H1 (cell line): ENCODE measurements at regions not wholly inside any gene's neighbourhood (a gene's known extent, or its start where the extent isn't known, plus 50 kb on each side); places are given as distances from the start of the nearest gene placed in this dataset.

Experiments used
- CTCF ChIA-PET: fragments of 300-600 bp; sonication (Branson Sonifier 250); formaldehyde crosslinking; loops from one replicate; lab custom pipeline; 2021; ENCODE audit not compliant: partially characterized antibody; lab: Charles Lee
- POLR2A ChIA-PET: fragments of 300-600 bp; sonication (Branson Sonifier 250); formaldehyde crosslinking; loops from one replicate; lab custom pipeline; 2021; ENCODE audit warnings: inconsistent platforms; ENCODE audit not compliant: partially characterized antibody; lab: Charles Lee
- DNase-seq, 2 experiments: peaks; one replicate each; pipeline versions ENCODE4 v3.0.0 to v3.0.0-alpha.2; 2010 to 2022; ENCODE audit warnings: low spot score in 2 of 2, low read depth in 1 of 2, mixed read lengths in 1 of 2
- FAIRE-seq: peaks from 2 replicates; lab custom pipeline; 2011; peaks lifted over from hg19 to GRCh38; lab: Jason Lieb, UNC
- H2AFZ ChIP-seq: 2 replicates; pipeline ENCODE4 v1.8.1; 2012; ENCODE audit warnings: low read length, inconsistent platforms
- H2AK5ac ChIP-seq: 2 replicates; pipeline ENCODE4 v1.6.1; 2013; ENCODE audit warnings: low read depth, low read length
- H2BK120ac ChIP-seq: replicated peaks from 2 replicates; pipeline ENCODE3; 2013; ENCODE audit warnings: low read depth, low read length, inconsistent platforms
- H2BK12ac ChIP-seq: 2 replicates; pipeline ENCODE4 v1.6.1; 2013; ENCODE audit warnings: low read depth, low read length
- H2BK15ac ChIP-seq: 2 replicates; pipeline ENCODE4 v1.6.1; 2013; ENCODE audit warnings: low read length
- H2BK20ac ChIP-seq: 2 replicates; pipeline ENCODE4 v1.6.1; 2013; ENCODE audit warnings: low read length
- H2BK5ac ChIP-seq: 2 replicates; pipeline ENCODE4 v1.6.1; 2013; ENCODE audit warnings: low read depth, low read length
- H3K14ac ChIP-seq: 2 replicates; pipeline ENCODE4 v1.6.1; 2013; ENCODE audit warnings: inconsistent platforms; ENCODE audit not compliant: insufficient read length
- H3K18ac ChIP-seq: 2 replicates; pipeline ENCODE4 v1.6.1; 2013; ENCODE audit warnings: low read length; ENCODE audit errors: extremely low read depth
- H3K23ac ChIP-seq: 2 replicates; pipeline ENCODE4 v1.6.1; 2013; ENCODE audit warnings: inconsistent platforms; ENCODE audit not compliant: insufficient read length
- H3K23me2 ChIP-seq: 2 replicates; pipeline ENCODE4 v1.6.1; 2013; ENCODE audit warnings: low read depth, low read length
- H3K27ac ChIP-seq: 2 replicates; pipeline ENCODE4 v1.6.1; 2011; ENCODE audit warnings: low read depth, low read length, inconsistent platforms
- H3K27me3 ChIP-seq, 4 experiments: replicated peaks in 1 of 4; 1 replicate in 1 of 4; 2 replicates in 3 of 4; pipeline versions ENCODE4 v1.6.1 to v1.8.1; 2011 to 2013; ENCODE audit warnings: low read length in 3 of 4, mild to moderate bottlenecking in 3 of 4, inconsistent platforms in 2 of 4, mixed read lengths in 2 of 4, moderate library complexity in 1 of 4; ENCODE audit not compliant: control insufficient read depth in 3 of 4, insufficient read depth in 3 of 4; ENCODE audit errors: extremely low read depth in 1 of 4
- H3K36me3 ChIP-seq, 4 experiments: 2 replicates each; pipeline versions ENCODE4 v1.6.1 to v1.8.1; 2011 to 2013; ENCODE audit warnings: mild to moderate bottlenecking in 4 of 4, low read length in 3 of 4, moderate library complexity in 2 of 4, control low read depth in 1 of 4, inconsistent platforms in 1 of 4; ENCODE audit not compliant: insufficient read depth in 4 of 4, control insufficient read depth in 2 of 4
- H3K4ac ChIP-seq: replicated peaks from 2 replicates; pipeline ENCODE3; 2013; ENCODE audit warnings: low read length, low read depth, mixed read lengths, inconsistent platforms; ENCODE audit not compliant: insufficient read length
- H3K4me1 ChIP-seq, 4 experiments: replicated peaks in 1 of 4; 1 replicate in 1 of 4; 2 replicates in 3 of 4; pipeline versions ENCODE4 v1.6.1 to v1.8.1; 2011 to 2013; ENCODE audit warnings: low read length in 3 of 4, inconsistent platforms in 2 of 4, mixed read lengths in 1 of 4; ENCODE audit not compliant: insufficient read depth in 4 of 4, control insufficient read depth in 3 of 4
- H3K4me2 ChIP-seq, 2 experiments: 2 replicates each; pipeline versions ENCODE4 v1.6.1 to v1.8.1; 2011 to 2013; ENCODE audit warnings: low read depth in 2 of 2, low read length in 2 of 2, control low read depth in 1 of 2, inconsistent platforms in 1 of 2, mild to moderate bottlenecking in 1 of 2; ENCODE audit not compliant: insufficient read depth in 1 of 2
- H3K4me3 ChIP-seq, 4 experiments: fragments of 200-600, 300-600 bp in 1 of 4; sonication (generic), shearing (Covaris generic), sonication (Bioruptor Twin) in 1 of 4; 2 replicates each; pipeline versions ENCODE4 v1.5.1 to v1.8.1; 2011 to 2016; ENCODE audit warnings: low read length in 4 of 4, low read depth in 3 of 4, control low read depth in 2 of 4, inconsistent platforms in 2 of 4, mild to moderate bottlenecking in 2 of 4, mixed read lengths in 1 of 4, moderate library complexity in 1 of 4; ENCODE audit not compliant: insufficient read depth in 2 of 4; ENCODE audit errors: extremely low read depth in 1 of 4
- H3K56ac ChIP-seq: replicated peaks from 2 replicates; pipeline ENCODE3; 2013; ENCODE audit warnings: low read depth, mild to moderate bottlenecking, mixed read lengths, low read length, inconsistent platforms; ENCODE audit not compliant: insufficient read length
- H3K79me1 ChIP-seq: 2 replicates; pipeline ENCODE4 v1.6.1; 2013; ENCODE audit warnings: low read depth, low read length, control low read depth
- H3K79me2 ChIP-seq, 2 experiments: 2 replicates each; pipeline versions ENCODE4 v1.6.1 to v1.8.1; 2012 to 2013; ENCODE audit warnings: low read length in 2 of 2, mild to moderate bottlenecking in 2 of 2, inconsistent platforms in 1 of 2; ENCODE audit not compliant: insufficient read depth in 2 of 2, control insufficient read depth in 1 of 2
- H3K9ac ChIP-seq, 4 experiments: replicated peaks in 1 of 4; 1 replicate in 1 of 4; 2 replicates in 3 of 4; pipeline versions ENCODE4 v1.6.1 to v1.8.1; 2011 to 2013; ENCODE audit warnings: low read depth in 3 of 4, low read length in 3 of 4, control low read depth in 2 of 4, mild to moderate bottlenecking in 2 of 4, moderate library complexity in 2 of 4, inconsistent platforms in 1 of 4; ENCODE audit errors: extremely low read depth in 1 of 4
- H3K9me3 ChIP-seq, 2 experiments: 2 replicates each; pipeline versions ENCODE4 v1.6.1 to v1.8.1; 2012 to 2013; ENCODE audit warnings: mild to moderate bottlenecking in 2 of 2, moderate library complexity in 2 of 2, control low read depth in 1 of 2, inconsistent platforms in 1 of 2, low read depth in 1 of 2, low read length in 1 of 2, mixed read lengths in 1 of 2; ENCODE audit not compliant: insufficient read depth in 2 of 2
- H4K20me1 ChIP-seq, 2 experiments: replicated peaks in 1 of 2; 2 replicates each; pipeline versions ENCODE3 to v1.8.1; 2011 to 2013; ENCODE audit warnings: inconsistent platforms in 2 of 2, low read length in 2 of 2, mild to moderate bottlenecking in 1 of 2; ENCODE audit not compliant: insufficient read depth in 2 of 2, control insufficient read depth in 1 of 2
- H4K5ac ChIP-seq: 2 replicates; pipeline ENCODE4 v1.6.1; 2013; ENCODE audit warnings: low read length, low read depth, mixed read lengths, inconsistent platforms; ENCODE audit not compliant: insufficient read length
- H4K8ac ChIP-seq: 2 replicates; pipeline ENCODE4 v1.8.0; 2013; ENCODE audit warnings: mild to moderate bottlenecking, moderate library complexity, low read length, inconsistent platforms; ENCODE audit not compliant: insufficient read depth; ENCODE audit errors: extremely low read depth
- H4K91ac ChIP-seq: replicated peaks from 2 replicates; pipeline ENCODE3; 2013; ENCODE audit warnings: low read length, mixed read lengths, inconsistent platforms; ENCODE audit not compliant: insufficient read length
- CREB1 ChIP-seq: IDR thresholded peaks from 2 replicates; pipeline ENCODE4 v1.6.1; 2012; ENCODE audit warnings: inconsistent platforms
- KDM5A ChIP-seq: fragments of 200-600 bp; IDR thresholded peaks from 2 replicates; pipeline ENCODE4 v1.7.1; 2012; ENCODE audit warnings: mild to moderate bottlenecking, low read length, inconsistent platforms, mixed read lengths
- TAF7 ChIP-seq: optimal IDR thresholded peaks from 2 replicates; pipeline ENCODE3; 2011; ENCODE audit warnings: low read depth, mild to moderate bottlenecking, inconsistent platforms, low read length, moderate library complexity, borderline replicate concordance
- WGBS, 2 experiments: shearing (Covaris generic) in 1 of 2; methylation state at CpG; one replicate each; pipeline versions ENCODE4 v1.1.6 to v1.1.7; 2013 to 2015; ENCODE audit warnings: low lambda C conversion rate in 2 of 2, mixed read lengths in 2 of 2, inconsistent platforms in 1 of 2, low coverage in 1 of 2, missing lambda C conversion rate in 1 of 2; ENCODE audit not compliant: insufficient replicate concordance in 2 of 2, insufficient coverage in 1 of 2, insufficient read length in 1 of 2; ENCODE audit errors: extremely low coverage in 1 of 2, missing lambda C conversion rate in 1 of 2; 5-methylcytosine and 5-hydroxymethylcytosine counted together
- TF ChIP-seq, protein P1 (sequence below): IDR thresholded peaks from 2 replicates; pipeline ENCODE4 v1.6.1; 2011; ENCODE audit warnings: low read depth, mild to moderate bottlenecking, low read length; ENCODE audit not compliant: insufficient read depth

GRCh38 chr22:44437216-44438055 lies 60.6 kb downstream of the RTL6 start:
- Histone ChIP-seq H4K91ac (peak overlapping the region; percentile 42), H3K9ac (no peak overlapping the region), H3K4me2 (no peak overlapping the region), H3K27ac (no peak overlapping the region), H3K14ac (no peak overlapping the region), H3K23ac (no peak overlapping the region), H4K20me1 (peaks cover 0 to 2% of the 10 kb centered on the region in 2 experiments), H3K4me3 (no peak overlapping the region), H3K79me2 (no peaks in the 10 kb centered on the region), H2BK5ac (no peak overlapping the region), H2BK120ac (no peak overlapping the region), H3K18ac (peak overlapping the region; percentile 48; the same call in 1 of the 2 replicates), H3K4me1 (no peaks in the 10 kb centered on the region), H2BK20ac (no peak overlapping the region), H2BK12ac (no peak overlapping the region), H4K8ac (no peak overlapping the region), H2AFZ (no peak overlapping the region), H3K9me3 (no peaks in the 10 kb centered on the region), H4K5ac (no peak overlapping the region), H3K4ac (no peak overlapping the region), H3K56ac (no peak overlapping the region), H3K36me3 (no peaks in the 10 kb centered on the region), H3K23me2 (no peaks in the 10 kb centered on the region), H3K79me1 (no peaks in the 10 kb centered on the region), H2AK5ac (no peak overlapping the region), H3K27me3 (no peaks in the 10 kb centered on the region; a peak in 1 of 7 replicates), H2BK15ac (no peak overlapping the region)
- ChIA-PET POLR2A (no interaction called here), CTCF (interaction anchor here (0.6 to 2.3 kb wide), 17 partner anchors 12 to 444 kb away, joined by 3 to 7 read pairs (median 4); no protein-coding TSS in a partner anchor)
- DNase-seq: no peak
- TF ChIP-seq TAF7 (no peak), KDM5A (no peak), CREB1 (no peak)
- TF ChIP-seq, protein P1, sequence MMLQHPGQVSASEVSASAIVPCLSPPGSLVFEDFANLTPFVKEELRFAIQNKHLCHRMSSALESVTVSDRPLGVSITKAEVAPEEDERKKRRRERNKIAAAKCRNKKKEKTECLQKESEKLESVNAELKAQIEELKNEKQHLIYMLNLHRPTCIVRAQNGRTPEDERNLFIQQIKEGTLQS: no peak
- WGBS, 2 experiments: 85% methylated on average over 18 of the region's 21 CpGs; no CpG with 5 or more reads in 1 of the 2 experiments
- FAIRE-seq: no peak
